ENCODE measurements at regions not wholly inside any gene's neighbourhood (a gene's known extent, or its start where the extent isn't known, plus 50 kb on each side); places are given as distances from the start of the nearest gene placed in this dataset.

DNA sequence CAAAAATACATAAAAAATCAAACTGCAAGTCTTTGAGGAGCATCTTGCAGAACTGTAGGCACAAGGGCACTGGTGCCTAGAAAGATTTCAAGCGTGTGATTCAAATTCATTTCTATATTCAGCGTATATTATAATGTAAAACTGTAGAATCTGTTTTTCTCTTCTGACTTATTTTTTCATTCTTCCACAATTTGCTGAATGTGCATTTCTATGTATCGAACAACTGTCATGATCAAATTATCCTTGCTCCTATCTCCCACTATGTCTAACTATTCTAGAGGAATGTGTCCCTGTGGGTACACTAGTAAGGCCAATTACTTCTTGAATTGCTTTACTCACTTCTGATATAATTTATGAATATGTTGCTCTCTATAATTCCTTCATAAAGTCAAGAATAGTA lies 283.0 kb upstream of the MAGI2 start:
- H3K9ac ChIP-seq (ENCODE audit: low read depth in 2 of 2, low read length in 2 of 2): no peak overlapping the region
- H3K4me1 ChIP-seq: no peaks in the 10 kb centered on the region
- no peaks in the 10 kb centered on the region for H3K9me3 ChIP-seq
- TF ChIP-seq, protein P1, sequence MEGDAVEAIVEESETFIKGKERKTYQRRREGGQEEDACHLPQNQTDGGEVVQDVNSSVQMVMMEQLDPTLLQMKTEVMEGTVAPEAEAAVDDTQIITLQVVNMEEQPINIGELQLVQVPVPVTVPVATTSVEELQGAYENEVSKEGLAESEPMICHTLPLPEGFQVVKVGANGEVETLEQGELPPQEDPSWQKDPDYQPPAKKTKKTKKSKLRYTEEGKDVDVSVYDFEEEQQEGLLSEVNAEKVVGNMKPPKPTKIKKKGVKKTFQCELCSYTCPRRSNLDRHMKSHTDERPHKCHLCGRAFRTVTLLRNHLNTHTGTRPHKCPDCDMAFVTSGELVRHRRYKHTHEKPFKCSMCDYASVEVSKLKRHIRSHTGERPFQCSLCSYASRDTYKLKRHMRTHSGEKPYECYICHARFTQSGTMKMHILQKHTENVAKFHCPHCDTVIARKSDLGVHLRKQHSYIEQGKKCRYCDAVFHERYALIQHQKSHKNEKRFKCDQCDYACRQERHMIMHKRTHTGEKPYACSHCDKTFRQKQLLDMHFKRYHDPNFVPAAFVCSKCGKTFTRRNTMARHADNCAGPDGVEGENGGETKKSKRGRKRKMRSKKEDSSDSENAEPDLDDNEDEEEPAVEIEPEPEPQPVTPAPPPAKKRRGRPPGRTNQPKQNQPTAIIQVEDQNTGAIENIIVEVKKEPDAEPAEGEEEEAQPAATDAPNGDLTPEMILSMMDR (IDR thresholded peaks at IDR 0.05): no peak
- no peak overlapping the region for H3K27ac ChIP-seq
- no peak overlapping the region for H3K4me3 ChIP-seq
- no peaks in the 10 kb centered on the region for H3K27me3 ChIP-seq
- no peak for DNase-seq
- no peaks in the 10 kb centered on the region for H3K36me3 ChIP-seq
- intact Hi-C loops (cut with DNase I): no loop called here

DNA sequence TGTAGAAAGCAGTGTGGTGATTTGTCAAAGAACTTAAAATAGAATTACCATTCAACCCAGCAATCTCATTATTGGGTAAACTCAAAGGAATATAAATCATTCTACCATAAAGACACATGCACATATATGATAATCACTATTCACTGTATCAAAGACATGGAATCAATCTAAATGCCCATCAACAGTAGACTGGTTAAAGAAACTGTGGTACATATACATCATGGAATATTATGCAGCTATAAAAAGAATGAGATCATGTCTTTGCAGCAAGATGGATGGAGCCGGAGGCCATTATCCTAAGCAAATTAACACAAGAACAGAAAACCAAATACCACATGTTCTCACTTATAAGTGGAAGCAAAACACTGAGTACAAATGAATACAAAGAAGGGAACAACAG lies 281.5 kb upstream of the MAGI2 start:
- H3K9me3 ChIP-seq: no peaks in the 10 kb centered on the region
- no peak overlapping the region for H3K27ac ChIP-seq
- no peaks in the 10 kb centered on the region for H3K27me3 ChIP-seq
- DNase-seq: no peak
- H3K4me3 ChIP-seq: no peak overlapping the region
- H3K4me1 ChIP-seq: no peaks in the 10 kb centered on the region
- no peak overlapping the region for H3K9ac ChIP-seq (ENCODE audit: low read depth in 2 of 2, low read length in 2 of 2)
- TF ChIP-seq, protein P1 (IDR thresholded peaks at IDR 0.05): no peak
- intact Hi-C loops (cut with DNase I): no loop called here
- H3K36me3 ChIP-seq: no peaks in the 10 kb centered on the region

DNA sequence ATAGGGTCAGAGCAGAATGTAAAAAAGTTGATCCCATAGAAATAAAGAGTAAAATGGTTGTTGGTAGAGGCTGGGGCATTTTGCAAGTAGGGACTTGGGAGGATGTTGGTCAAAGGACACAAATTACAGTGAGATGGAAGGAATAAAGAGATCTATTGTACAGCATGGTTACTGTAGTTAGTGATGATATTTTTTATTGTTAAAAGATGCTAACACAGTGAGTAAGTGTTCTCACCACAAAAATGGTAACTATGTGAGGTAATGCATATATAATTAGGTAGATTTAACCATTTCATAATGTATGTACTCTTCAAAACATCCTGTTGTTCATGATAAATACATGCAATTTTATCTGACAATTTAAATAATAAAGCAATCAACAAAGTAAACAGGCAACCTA lies 280.7 kb upstream of the MAGI2 start:
- Histone ChIP-seq H3K36me3 (no peaks in the 10 kb centered on the region), H3K4me3 (no peak overlapping the region), H3K4me1 (no peaks in the 10 kb centered on the region), H3K27me3 (no peaks in the 10 kb centered on the region), H3K9me3 (no peaks in the 10 kb centered on the region), H3K27ac (no peak overlapping the region), H3K9ac (ENCODE audit: low read depth in 2 of 2, low read length in 2 of 2) (no peak overlapping the region)
- intact Hi-C loops (cut with DNase I): no loop called here
- DNase-seq: no peak
- TF ChIP-seq, protein P1 (IDR thresholded peaks at IDR 0.05): no peak

DNA sequence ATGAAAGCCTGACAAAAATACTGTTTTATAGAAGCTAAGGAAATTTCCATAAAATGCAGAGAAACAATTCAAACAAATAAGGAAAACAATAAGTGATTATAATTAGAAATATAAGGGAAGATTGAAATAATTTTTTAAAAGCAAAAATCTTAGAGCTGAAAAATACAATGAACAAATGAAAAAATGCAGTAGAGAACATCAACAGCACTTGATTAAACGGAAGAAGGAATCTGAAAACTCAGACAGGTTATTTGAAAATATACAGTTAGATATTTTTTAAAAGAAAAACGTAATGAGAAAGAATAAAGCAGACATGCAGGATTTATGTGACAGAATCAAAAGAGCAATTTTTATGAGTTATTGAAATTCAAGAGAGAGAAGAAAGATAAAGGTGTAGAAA lies 279.1 kb upstream of the MAGI2 start:
- H3K4me3 ChIP-seq: no peak overlapping the region
- no peaks in the 10 kb centered on the region for H3K9me3 ChIP-seq
- no peaks in the 10 kb centered on the region for H3K36me3 ChIP-seq
- TF ChIP-seq, protein P1 (IDR thresholded peaks at IDR 0.05): no peak
- intact Hi-C loops (cut with DNase I): no loop called here
- H3K4me1 ChIP-seq: no peaks in the 10 kb centered on the region
- no peak for DNase-seq
- H3K27ac ChIP-seq: no peak overlapping the region
- no peaks in the 10 kb centered on the region for H3K27me3 ChIP-seq
- no peak overlapping the region for H3K9ac ChIP-seq (ENCODE audit: low read depth in 2 of 2, low read length in 2 of 2)

DNA sequence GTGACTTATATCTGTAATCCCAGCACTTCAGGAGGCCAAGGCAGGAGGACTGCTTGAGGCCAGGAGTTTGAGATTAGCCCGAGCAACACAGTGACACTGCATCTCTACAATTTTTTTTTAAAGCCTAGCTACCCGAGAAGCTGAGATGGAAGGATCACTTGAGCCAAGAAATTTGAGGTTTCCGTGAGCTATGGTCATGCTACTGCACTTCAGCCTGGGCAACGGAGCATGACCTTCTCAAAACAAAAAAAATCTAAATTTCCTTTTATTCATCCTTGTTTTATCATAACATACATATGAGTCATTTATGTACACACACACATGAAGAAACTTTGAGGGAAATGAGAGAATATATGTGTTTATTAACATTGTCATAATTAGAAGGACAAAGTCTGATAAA lies 277.5 kb upstream of the MAGI2 start:
- no peak for DNase-seq
- H3K27me3 ChIP-seq: no peaks in the 10 kb centered on the region
- H3K4me1 ChIP-seq: no peaks in the 10 kb centered on the region
- no peaks in the 10 kb centered on the region for H3K9me3 ChIP-seq
- no peak overlapping the region for H3K9ac ChIP-seq (ENCODE audit: low read depth in 2 of 2, low read length in 2 of 2)
- TF ChIP-seq, protein P1 (IDR thresholded peaks at IDR 0.05): no peak
- no peak overlapping the region for H3K27ac ChIP-seq
- no peaks in the 10 kb centered on the region for H3K36me3 ChIP-seq
- H3K4me3 ChIP-seq: no peak overlapping the region
- intact Hi-C loops (cut with DNase I): no loop called here

All from colonic mucosa (tissue), 4 donors.